Activated CD4-positive, alpha-beta T cell treated with anti-CD3 and anti-CD28 coated beads for 48 hours (primary cell): ENCODE measurements at regions not wholly inside any gene's neighbourhood (a gene's known extent, or its start where the extent isn't known, plus 50 kb on each side); places are given as distances from the start of the nearest gene placed in this dataset.

ENCODE experiments used
- DNase-seq: peaks from one replicate; pipeline ENCODE4 v3.0.0-alpha.2; 2020

GRCh38 chr20:22795433-22795832 is 211.1 kb upstream of the FOXA2 start:
- DNase-seq = no peak

GRCh38 chr20:22795871-22796270 is 211.5 kb upstream of the FOXA2 start:
- DNase-seq = no peak

- DNase-seq = no peak
Observed at GRCh38 chr20:22796469-22797077, 212.2 kb upstream of the FOXA2 start.

DNA sequence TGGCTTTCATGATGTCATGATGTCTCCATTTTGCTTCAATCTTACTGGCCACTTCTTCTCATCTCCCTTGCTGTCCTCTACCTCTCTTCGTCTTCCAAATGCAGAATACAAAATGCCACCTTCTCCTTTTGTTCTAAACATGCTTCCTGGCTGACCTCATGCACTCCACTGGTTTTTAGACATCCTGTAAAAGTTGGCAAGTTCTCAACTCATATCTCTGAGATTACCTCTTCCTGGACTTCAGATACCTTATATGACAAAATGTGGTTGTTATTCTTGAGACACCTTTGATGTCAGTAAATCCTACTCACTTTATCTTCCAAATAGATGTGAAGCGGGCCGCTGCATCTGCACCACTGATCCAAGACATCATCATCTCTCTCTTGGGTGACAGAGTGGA is 212.7 kb upstream of the FOXA2 start:
- DNase-seq = no peak

DNA sequence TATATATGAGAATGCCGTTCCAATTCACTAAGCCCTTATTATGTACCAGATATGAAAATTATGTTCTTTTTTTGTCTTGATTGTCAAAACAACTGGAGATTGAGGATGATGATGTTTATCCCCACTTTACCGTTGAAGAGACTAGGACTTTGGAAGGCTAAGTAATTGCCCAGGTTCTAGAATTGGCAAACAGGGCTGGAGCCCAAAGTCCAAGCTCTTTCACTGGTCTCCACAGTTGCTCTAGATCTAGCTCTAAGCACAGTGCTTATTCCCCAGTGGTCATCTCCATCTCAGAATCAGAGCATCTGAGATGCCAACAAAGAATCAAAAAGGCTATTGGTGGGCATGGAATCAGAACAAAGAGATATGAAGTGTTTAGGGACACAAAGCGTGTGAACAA is 215.3 kb upstream of the FOXA2 start:
- no peak for DNase-seq

DNA sequence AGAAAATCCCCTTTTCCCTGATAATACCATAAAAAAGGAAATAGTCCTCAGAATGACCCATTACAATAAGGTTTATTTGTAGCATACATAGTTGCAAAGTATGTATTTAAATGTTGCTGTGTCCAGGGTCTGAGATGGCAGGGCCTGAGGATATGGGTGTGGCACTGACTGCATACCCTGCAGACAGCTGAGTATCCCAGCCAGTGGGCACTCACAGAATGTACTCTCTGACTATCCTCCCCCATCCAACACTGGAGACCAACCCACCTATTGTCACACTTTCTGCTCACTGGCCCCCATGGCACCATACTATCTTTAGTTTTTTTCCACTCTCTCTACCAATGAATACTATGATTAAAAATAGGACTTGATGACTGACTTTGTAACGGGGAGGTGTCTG is 215.8 kb upstream of the FOXA2 start:
- DNase-seq = no peak

DNA sequence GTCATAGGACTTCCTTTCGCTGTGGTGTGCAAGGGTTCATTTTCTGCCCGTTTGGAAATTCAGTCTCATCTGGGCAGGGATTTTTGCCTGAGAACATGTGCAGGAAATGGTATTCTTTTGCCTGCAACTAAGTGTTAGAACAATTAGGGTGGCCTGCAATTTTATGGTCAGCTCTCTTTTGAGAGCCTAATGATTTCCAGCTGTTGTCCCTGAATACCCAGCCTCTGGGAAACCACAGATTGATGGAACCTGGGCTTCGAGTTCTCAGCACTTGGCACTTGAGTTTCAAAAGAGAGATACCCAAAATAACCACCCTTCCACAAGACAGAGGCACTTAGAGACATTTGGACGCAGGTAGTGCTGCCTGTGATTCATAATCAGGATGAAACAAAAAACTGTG is 217.2 kb upstream of the FOXA2 start:
- DNase-seq = no peak

DNA sequence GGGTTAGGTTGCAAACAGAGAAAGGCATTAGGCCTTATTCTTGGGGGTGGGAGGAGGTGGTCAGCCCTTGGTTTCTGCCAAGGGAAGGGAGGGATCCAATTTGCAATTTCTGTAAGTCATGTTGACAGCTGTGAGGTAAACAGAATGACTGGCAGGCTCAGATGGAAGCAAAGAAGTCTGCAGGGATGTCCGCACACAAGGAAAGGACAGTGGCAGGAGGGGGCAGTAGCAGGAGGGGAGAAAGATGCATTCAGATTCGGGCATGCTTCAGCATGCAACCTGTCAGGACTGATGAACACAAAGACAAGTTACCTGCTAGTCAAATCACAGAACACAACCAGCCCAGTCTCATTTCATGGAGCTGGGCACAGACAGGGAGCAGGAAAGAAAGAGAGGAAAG is 217.9 kb upstream of the FOXA2 start:
- no peak for DNase-seq

GRCh38 chr20:22805219-22805618 is 220.8 kb upstream of the FOXA2 start:
- no peak for DNase-seq

DNA sequence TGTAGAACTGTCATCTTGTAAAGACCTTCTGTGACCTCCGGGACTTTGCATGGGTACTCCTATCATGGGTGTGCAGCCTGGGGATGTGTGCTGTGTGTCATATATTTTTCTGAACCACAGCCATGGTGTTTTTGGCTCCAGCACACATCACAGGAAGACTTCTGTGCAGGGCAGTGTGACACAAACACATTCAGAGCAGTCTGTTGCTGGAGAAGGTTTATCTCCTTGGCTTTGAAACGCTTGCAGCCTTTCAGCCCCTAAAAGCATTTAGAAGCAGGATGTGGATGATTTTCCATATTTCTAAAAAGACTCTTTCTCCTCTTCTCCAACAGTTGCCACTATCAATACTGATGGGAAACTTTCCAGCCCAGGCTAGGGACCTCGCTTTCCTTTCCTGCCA is 221.6 kb upstream of the FOXA2 start:
- DNase-seq = no peak

GRCh38 chr20:22807045-22807444 is 222.7 kb upstream of the FOXA2 start:
- DNase-seq = no peak

- DNase-seq = no peak
Observed at GRCh38 chr20:22807646-22808244, 223.4 kb upstream of the FOXA2 start.

- no peak for DNase-seq
Observed at GRCh38 chr20:22808628-22809027, 224.3 kb upstream of the FOXA2 start.

GRCh38 chr20:22810030-22810429 is 225.1 kb upstream of the SSTR4 start:
- DNase-seq = no peak

- DNase-seq = no peak
Observed at GRCh38 chr20:22810626-22811569, 224.2 kb upstream of the SSTR4 start.

- DNase-seq = no peak
Observed at GRCh38 chr20:22814471-22815205, 220.5 kb upstream of the SSTR4 start.

DNA sequence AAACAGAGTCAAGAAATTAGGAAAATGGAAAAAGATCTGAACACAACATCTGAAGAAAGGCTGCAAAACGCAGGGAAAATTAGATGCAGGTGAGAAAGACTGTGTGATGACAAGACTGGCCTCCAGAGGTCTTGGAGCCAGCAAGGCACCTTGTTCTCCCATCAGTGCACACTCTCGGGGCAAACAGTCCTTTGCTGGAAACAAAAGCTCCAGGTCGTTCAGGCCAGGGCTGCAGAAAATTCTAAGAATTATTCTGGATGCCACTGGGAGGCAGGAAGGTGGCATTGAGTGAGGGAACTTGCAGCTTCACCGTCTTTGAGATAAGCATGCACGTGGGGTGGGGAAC is 219.9 kb upstream of the SSTR4 start:
- DNase-seq = no peak

DNA sequence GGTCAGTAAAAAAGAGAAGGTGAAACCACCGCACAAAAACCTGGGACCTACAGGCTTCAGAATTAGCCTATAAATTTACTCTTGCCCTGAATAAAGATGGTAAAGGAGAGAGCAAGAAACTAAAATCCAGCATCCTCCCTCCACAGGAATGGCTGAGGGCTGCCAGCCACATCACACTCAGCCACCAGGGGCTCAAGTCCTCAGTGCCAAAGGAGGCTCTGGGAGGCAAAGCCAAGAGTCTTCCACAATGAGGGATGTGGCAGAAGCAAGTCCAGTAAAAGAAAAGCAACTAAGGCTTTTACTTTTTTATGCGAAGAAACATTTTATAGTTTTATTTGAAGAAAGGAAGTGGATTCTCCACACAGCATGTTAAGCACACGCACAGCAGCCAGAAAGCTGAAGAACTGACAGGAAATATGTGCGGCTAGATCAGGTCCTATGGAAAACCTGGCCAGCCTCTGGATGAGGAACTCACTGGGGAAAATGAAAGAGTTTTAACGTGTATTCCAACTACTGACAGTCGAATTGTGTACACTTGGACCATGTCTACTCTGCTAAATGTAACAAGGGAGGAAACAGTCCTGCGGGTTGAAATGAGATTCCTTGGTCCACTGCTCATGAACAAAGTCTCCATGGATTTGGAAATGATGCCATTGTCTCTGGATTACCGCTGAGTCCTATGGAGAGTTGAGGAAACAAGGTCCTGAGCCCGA is 219.4 kb upstream of the SSTR4 start:
- DNase-seq = no peak

DNA sequence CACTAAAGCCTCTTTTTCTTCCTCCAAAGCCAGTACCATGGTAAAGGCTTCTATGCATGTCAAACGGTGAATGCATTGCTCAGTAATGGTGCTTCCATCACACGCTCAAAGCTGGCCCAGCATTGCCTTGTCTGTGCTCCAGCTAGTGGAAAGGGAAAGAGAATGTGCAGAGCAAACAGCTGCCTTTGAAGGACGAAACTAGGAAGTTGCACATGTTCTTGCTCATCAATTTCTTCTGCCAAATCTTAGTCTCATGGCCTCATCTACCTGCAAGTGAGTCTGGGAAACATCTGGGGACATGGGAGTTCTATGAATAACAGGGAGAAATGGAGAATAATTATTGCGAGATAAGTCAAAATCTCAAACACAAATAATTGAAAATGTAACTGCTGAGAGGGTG is 216.5 kb upstream of the SSTR4 start:
- DNase-seq = no peak

DNA sequence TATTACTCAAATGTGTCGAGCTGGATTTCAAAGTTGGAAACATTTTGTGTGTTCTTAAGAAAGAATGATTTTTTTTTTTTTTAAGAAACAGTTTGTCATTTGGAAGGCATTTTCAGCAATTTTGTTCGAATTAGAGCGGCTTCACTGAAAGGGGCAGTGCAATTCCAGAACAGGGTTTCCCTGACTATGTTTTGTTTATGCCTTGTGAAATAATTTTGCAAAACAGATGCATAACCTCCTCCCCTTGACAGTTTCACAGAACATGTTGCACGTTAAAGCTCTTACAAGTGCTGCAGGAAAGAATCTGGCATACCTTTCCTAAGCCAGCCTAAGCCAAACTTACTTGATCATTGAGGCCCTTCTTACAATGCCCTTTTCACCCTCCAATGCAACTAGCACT is 216.0 kb upstream of the SSTR4 start:
- no peak for DNase-seq

- DNase-seq = no peak
Observed at GRCh38 chr20:22819784-22820183, 215.3 kb upstream of the SSTR4 start.

GRCh38 chr20:22821081-22821727 is 213.9 kb upstream of the SSTR4 start:
- DNase-seq = no peak
